GM21576 (cell line): ENCODE measurements at regions not wholly inside any gene's neighbourhood (a gene's known extent, or its start where the extent isn't known, plus 50 kb on each side); places are given as distances from the start of the nearest gene placed in this dataset.
"Not testable (repeated sequence)": the region's sequence is repeated elsewhere in the genome, so short reads cannot be mapped to it uniquely, and the experiment has no call there.

Experiments used
- ATAC-seq: cut with Tn5 transposase; IDR thresholded peaks from one replicate; pipeline ENCODE4 v1.9.1; 2021; ENCODE audit warnings: mild to moderate bottlenecking, moderate library complexity; ENCODE audit not compliant: unreplicated experiment

DNA sequence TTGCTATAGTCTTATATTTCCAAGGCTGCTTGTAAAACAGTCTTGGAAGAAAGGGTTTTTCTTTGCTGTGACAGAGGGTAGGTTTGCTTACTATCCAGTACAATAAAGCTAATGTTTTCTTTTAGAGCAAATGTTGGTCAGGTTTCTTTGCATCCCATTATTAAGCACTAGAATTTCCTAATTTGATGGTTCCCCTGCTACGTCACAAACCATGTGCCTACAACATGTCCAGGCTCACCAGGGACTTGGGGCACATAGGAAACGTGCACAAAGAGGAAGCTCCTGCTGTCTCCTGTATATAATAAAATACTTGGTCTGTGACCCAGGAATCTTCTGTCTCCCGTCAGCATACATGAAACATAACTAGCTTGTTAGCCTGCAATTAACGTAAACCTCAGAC lies 486.3 kb upstream of the LRFN5 start:
- no peak for ATAC-seq

DNA sequence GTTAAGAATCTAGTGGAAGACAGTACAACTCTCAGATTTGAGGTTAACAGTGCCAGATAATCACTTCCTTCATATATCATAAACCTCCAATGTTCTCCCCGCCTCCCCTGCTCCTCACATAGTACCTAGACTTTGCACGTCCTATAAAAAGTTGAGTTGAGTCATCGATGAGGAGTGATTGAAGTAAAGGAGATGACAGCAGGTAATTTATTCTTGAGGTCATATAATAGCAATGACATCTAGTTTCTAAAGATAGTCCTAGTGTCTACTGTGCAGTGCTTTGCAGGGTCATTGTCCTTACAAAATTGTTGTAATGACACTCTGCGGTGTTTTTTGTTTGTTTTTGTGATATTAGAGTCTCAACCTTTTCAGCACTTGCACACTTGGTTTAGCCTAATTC lies 510.5 kb upstream of the LRFN5 start:
- ATAC-seq, result no peak

DNA sequence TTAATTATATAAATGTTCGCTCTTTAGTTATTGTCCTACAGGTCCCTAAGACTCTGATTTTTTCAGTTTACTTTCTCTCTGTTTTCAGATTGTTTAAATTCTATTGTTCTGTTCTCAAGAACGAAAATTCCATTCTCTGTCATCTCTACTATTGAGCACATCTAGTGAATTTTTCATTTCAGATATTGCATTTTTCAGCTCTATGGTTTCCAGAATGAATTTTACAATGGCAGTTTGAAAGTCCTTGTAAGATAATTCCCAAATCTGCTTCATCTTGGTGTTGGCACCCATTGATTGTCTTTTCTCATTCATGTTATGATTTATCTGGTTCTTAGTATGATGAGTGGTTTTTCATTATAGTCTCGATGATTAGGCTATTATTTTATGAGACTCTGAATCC lies 519.6 kb upstream of the LRFN5 start:
- no peak for ATAC-seq

DNA sequence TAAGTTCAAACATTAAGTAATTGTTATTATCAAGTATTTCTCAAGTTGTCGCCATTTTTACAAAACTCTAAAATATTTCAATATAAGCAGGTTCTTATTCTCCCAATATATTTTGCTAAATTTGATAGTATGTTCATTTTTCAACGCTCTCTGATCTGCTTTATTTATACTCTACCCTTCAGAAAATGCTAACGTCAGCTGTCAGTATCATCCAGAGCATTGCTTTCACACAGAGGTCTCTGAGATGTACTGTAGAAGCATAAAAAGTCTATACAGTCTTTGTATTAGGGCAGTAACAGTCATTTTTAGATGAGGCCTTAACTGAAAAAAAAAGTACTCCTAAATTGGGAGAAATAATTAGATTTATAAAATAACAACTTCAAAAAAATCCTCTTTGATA lies 533.1 kb upstream of the LRFN5 start:
- no peak for ATAC-seq

DNA sequence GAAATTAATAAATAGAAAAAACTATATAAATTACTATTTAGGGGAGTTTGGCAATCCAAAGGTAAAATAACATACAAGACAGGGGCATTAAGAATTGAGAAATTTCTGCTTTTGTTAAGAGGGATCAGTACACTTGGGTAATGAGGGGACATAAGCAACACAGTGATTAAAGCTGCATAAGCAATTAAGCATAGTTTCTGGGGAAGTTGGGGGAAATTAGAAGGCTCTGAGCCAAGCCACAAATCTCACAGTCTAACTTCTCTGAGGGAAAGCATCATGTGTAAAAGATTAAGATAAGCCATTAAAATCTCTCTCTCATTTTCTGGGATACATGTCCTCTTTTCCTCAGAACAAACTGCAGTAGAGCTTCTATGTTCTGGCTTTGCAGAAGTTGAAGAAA lies 533.9 kb upstream of the LRFN5 start:
- no peak for ATAC-seq

DNA sequence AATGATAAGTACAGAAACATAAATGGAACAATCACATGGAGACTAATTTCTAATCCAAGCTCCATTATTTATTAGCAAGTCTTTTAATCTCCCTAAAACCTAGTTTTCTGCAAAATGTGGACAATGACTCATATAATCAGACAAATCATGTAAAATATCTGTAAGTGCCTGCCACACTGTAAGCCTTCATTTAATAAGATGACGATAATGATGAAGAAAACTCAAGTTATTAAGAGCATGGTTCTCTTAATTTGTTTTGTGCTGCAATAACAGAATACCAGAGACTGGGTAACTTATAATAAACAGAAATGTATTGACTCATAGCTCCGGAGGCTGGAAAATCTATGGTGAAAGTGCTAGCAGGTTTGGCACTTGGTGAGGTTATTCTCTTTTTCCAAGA lies 535.3 kb upstream of the LRFN5 start:
- ATAC-seq, result no peak

DNA sequence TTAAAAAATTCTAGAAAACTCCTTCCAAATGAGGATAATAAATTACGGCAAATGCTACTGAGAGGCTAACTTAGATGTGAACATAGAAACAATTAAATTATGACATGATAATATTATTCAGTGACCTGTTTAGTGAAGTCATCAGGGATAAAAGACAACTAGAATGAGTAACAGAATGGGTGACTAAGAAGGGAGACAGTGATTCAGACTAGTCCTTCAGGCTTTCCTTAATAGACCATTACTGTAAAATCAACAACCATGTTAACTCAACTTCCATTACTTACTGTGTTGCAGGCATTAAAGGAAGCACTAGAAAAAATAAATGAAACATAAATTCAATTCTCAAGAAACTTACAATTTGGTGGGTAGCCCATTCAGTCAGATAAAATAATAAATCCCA lies 543.9 kb upstream of the LRFN5 start:
- no peak for ATAC-seq

DNA sequence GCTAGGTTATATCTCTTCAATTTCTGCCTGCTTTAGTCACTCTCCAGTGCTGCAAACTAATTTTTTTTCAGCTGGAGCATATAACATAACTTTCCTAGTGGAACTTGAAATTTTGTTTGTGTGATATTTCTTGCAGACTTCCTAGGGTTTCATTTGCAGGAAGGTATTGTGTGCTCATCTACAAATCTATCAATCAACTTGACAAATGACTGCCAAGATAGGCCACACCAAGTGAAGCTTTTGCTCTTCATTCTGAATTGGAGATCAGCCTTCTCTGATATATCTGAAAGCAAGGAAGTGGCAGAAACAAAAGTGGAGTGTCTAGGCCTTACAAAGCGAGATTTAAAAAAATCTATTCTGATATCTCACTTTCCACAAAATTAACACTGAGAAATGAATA lies 551.1 kb upstream of the LRFN5 start:
- no peak for ATAC-seq

DNA sequence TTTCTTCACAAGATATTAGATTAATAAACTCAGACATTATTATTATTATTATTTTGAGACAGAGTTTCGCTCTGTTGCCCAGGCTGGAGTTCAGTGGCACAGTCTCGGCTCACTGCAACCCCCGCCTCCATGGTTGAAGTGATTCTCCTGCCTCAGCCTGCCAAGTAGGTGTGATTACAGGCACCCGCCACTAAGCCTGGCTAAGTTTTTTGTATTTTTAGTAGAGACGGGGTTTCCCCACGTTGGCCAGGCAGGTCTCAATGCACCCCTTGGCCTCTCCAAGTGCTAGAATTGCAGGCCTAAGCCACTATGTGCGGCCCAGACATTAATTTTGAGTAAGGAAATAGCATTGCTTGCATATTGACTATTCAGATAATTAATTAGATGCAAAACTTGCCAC lies 554.9 kb upstream of the LRFN5 start:
- no peak for ATAC-seq

DNA sequence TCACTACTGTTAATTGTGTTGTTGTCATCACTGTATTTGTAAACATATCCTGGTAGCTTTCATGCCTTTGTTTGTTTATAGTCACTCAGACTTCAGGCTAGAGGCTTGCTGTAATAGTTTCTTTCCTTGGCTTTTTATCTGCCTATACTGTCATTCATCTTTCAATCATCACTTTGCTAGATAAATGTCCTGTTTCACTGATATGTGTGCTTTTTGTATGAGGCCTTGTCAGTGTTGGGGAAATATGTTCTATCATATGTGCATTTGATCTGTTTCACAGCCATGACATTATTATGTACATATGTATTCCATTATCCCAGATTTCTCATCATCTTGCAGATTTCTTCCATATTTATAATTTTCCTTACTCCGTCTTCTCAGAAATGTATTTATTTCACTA lies 558.9 kb upstream of the LRFN5 start:
- no peak for ATAC-seq

DNA sequence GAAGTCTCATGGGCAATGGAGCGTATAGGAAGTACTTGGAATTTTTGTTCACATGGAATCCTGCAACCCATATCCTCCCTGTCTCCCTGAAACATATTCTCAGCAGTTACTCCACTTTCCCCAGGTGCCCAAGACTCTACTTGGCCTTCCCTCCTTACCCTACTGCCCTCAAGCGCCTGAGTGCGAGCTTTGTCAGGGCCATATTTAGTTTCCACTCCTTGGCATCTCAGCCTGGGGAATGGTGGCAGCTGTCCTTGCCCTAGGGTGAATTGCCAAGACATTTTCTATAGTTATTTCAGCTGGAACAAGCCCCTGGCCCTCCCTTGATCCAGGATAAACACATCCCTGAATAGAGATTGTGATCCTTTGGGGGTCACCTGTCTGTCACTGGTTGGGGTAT lies 569.3 kb upstream of the LRFN5 start:
- ATAC-seq, result no peak

DNA sequence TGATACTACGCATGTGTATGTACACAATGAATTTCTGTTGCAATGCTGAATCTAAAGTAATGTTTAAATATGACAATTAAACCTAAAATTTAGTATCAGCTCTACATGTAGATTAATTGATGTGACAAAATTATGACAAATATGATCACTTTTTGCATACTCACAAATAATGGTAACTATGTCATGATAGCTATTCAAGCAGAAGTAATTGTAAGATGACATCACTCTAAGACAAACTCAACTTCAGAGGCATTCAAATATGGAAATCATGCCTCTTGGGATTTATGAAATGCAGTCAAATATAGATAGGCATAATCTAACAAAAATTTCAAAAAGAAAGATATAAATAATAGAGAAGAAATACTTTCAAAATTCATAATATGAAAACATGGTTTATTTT lies 571.7 kb upstream of the LRFN5 start:
- no peak for ATAC-seq

DNA sequence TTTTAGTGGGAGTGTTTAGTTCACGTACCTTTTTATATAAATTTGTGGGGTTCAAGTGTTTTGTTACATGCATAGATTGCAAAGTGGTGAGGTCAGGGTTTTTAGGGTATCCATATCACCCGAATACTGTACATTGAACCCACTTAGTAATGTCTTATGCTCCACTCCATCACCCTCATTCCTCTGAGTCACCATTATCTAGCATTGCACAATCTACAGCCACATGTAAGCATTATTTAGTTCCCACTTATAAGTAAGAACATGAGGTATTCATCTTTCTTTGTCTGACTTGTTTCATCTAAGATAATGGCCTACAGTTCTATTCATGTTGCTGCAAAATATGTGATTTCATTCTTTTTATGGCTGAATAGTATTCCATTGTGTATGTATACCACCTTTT lies 583.7 kb upstream of the LRFN5 start:
- no peak for ATAC-seq

DNA sequence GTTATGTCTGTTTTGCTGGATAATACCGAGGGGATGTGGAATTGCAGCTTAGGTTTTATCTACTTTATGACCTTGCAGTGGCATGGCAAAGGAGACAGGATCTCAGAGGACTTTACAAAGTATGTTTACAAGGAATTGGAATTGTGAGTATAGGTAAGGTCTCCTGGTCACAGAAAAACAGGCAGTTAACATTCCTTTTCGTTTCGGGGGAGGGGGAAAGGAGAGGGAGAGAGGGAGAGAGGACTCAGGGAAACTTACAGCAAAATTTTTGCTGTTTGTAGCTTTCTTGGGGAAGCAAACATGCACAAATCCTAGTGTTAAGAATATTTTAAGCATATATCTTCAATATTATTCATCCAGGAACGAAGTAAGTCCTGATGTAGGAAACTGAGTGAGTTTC lies 590.5 kb upstream of the LRFN5 start:
- no peak for ATAC-seq

DNA sequence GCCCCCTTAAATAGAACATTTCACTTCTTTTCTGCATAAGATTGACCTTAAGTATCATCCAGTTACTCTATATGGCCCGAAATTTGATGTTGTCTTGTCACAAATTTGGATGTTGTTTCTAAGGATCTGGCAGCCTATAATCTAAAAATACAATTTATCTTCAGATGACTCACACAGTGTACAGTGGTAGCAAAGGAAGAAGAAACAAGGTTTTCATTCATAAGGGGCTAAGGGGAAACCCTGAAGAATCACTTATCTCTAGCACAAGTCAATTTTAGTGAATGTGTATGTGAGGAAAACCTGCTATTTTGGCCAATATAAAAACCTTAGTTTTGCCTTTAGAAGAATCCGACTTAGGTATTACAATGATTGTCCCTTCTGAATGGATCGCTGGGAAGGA lies 606.3 kb upstream of the LRFN5 start:
- ATAC-seq, result no peak

DNA sequence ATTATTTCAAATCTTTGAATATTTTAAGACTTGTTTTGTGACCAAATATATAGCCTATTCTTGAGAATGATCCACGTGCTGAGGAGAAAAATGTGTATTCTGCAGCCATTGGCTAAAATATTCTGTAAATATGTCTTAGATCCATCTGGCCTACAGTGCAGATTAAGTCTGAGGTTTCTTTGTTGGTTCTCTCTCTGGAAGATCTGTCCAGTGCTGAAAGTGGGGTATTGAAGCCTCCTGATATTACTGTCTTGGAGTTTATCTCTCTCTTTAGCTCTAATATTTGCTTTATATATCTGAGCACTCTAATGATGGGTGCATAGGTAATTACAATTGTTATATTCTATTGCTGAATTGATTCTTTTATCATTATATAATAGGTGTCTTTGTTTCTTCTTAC lies 617.4 kb upstream of the LRFN5 start:
- no peak for ATAC-seq

DNA sequence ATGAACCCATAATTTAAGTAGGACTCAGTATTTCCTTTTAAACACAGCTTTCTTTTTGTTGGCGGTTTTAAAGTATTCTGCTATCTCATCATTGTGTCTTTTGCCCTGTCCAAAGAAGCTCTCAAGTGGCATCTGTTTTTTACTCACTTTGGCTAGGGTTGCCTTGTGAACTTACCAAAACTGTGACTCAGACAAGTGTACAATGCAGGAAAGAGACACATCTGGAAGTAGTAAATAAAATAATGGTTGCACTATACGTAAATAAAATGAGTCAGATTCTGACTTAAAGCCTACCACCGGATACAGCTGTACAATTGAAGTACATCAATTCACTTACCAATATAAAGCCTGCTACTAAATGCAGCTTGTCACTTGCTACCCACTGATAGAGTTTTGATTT lies 619.2 kb upstream of the LRFN5 start:
- ATAC-seq, result no peak

DNA sequence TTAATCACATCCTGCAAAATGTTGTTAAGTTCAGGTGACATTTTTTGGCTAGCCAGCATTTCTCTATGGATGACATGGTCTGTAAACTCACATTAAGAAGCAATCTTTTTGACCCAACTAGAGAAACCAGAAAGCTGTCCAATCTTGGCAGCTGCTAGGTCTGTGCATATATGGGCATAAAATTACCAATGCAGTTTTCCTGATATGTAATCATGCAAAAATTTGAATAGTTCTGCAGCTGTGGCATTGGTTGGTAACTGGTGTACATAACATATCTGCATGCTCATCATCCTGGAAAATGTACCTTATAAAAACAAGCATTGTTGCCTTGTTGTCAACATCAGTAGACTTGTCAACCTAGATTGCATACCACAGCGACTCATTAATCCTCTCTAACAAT lies 620.0 kb upstream of the LRFN5 start:
- ATAC-seq, result no peak

DNA sequence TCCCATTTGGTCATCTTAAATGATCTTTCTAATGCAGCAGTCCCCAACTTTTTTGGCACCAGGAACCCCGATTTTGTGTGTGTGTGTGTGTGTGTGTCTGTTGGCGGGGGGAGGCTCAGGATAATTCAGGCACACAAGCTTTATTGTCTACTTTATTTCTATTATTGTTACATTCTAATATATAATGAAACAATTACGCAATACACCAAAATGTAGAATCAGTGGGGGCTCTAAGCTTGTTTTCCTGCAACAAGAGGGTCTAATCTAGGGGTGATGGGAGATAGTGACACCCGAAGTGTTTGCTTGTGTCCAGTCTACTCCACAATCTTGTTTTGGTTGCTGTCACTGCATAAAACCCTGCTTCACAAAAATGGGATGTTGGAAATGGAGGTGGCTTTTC lies 621.1 kb upstream of the LRFN5 start:
- no peak for ATAC-seq

DNA sequence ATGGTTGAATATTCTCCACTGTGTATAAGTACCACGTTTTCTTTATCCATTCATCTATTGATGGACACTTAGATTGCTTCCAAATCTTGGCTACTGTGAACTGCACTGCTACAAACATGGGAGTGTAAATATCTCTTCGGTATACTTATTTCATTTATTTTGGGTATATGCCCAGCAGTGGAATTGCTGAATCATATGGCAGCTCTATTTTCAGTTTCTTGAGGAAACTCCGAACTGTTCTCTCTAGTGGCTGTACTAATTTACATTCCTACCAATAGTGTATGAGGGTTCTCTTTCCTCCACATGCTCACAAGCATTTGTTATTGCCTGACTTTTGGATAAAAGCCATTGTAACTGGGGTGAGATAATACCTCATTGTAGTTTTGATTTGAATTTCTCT lies 623.1 kb upstream of the LRFN5 start:
- no peak for ATAC-seq

DNA sequence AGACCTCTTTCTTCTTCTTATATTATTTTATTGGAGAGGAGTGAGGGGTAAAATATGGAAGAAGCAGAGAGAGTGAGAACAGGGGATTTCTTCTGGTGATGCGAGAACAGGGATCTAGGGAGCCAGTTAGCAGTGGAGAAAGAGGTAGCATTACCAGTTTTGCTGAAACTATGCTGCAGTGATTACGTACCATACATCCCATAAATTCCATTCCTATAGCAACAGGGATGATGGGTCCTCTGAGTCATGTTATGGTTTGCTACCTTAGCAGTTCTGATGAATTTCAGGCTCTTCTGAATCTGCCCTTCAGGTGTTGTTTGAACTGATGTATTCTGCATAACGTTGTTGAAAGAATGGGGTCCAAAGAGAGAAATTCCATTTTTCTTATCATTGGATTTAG lies 625.4 kb upstream of the LRFN5 start:
- ATAC-seq, result no peak

DNA sequence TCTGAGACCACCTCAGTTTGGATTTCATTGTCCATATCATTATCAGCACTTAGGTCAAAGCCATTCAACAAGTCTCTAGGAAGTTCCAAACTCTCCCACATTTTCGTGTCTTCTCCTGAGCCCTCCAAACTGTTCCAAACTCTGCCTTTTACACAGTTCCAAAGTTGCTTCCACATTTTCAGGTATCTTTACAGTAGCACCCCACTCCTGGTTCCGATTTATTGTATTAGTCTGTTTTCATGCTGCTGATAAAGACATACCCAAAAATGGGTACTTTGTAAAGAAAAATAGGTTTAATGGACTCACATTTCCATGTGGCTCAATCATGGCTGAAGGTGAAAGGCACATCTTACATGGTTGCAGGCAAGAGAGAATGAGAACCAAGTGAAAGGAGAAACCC lies 646.4 kb upstream of the LRFN5 start:
- ATAC-seq, result not testable (repeated sequence)

DNA sequence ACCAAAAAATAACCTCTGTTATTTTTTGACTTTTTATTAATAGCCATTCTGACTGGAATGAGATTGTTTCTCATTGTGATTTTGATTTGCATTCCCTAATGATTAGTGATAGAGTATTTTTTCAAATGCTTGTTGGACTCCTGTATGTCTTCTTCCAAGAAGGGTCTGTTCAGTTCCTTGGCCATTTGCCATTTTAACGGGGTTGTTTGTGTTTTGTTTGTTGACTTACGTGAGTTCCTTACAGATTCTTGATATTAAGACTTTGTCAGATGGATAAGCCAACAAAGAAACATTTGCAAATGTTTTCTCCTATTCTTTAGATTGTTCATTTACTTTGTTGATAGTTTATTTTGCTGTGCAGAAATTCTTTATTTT lies 651.6 kb upstream of the LRFN5 start:
- no peak for ATAC-seq

DNA sequence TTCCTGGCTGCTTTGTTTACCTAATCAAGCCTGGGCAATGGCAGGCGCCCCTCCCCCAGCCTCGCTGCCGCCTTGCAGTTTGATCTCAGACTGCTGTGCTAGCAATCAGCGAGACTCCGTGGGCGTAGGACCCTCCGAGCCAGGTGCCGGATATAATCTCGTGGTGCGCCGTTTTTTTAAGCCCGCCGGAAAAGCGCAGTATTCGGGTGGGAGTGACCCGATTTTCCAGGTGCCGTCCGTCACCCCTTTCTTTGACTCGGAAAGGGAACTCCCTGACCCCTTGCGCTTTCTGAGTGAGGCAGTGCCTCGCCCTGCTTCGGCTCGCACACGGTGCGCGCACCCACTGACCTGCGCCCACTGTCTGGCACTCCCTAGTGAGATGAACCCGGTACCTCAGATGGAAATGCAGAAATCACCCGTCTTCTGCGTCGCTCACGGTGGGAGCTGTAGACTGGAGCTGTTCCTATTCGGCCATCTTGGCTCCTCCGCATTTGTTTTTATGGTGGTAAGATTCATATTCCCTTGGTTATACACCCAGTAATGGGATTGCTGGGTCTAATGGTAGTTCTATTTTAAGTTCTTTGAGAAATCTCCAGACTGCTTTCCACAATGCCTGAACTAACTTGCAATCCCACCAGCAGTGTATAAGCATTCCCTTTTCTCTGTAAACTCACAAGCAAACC lies 652.1 kb upstream of the LRFN5 start:
- ATAC-seq, result not testable (repeated sequence)
